Pancreas (tissue), 10 donors: ENCODE measurements at regions not wholly inside any gene's neighbourhood (a gene's known extent, or its start where the extent isn't known, plus 50 kb on each side); places are given as distances from the start of the nearest gene placed in this dataset.

Experiments
- ATAC-seq, 4 donors: fragments of 200-7000 bp; cut with Tn5 transposase; one replicate each; pipeline versions ENCODE4 v1.8.0 to v1.9.1; 2020; ENCODE audit warnings: mild to moderate bottlenecking in 4 of 4, moderate library complexity in 4 of 4
- DNase-seq, 6 donors: peaks; one replicate each; pipeline ENCODE4 v3.0.0-alpha.2; 2020
- FAIRE-seq: peaks from 2 replicates; lab custom pipeline; 2012; peaks lifted over from hg19 to GRCh38; lab: Jason Lieb, UNC
- H3K27ac ChIP-seq, 4 donors: fragments of 200-600 bp; sonication (generic); 1 replicate in 3 of 4; 2 replicates in 1 of 4; pipeline versions ENCODE4 v1.5.0 to v1.8.0; 2020
- H3K27me3 ChIP-seq, 4 donors: fragments of 200-600 bp; one replicate each; pipeline ENCODE4 v1.8.0; 2021
- H3K36me3 ChIP-seq, 3 donors: fragments of 200-600 bp; sonication (generic) in 1 of 3; one replicate each; pipeline versions ENCODE4 v1.5.0 to v1.8.0; 2020 to 2021
- H3K4me1 ChIP-seq, 3 donors: fragments of 200-600 bp; one replicate each; pipeline ENCODE4 v1.8.0; 2021
- H3K4me3 ChIP-seq, 4 donors: fragments of 200-600 bp; sonication (generic) in 2 of 4; one replicate each; pipeline versions ENCODE4 v1.5.0 to v1.8.0; 2020 to 2021
- H3K9me3 ChIP-seq, 4 donors: fragments of 200-600 bp; one replicate each; pipeline ENCODE4 v1.8.0; 2021
- WGBS, 2 donors: extraction: QIAGEN DNeasy Blood & Tissue Kit; methylation state at CpG; one replicate each; pipeline ENCODE4 v1.1.7; 2013; 5-methylcytosine and 5-hydroxymethylcytosine counted together
- intact Hi-C, 3 donors: fragments of 100-400 bp; cut with DNase I; formaldehyde crosslinking; loops; one replicate each; pipeline versions ENCODE4 v1.11.1 to v1.14.2; 2022
- TF ChIP-seq, protein P1 (sequence below), 4 donors: fragments of 200-600 bp; sonication (generic) in 3 of 4; IDR thresholded peaks; one replicate each; pipeline versions ENCODE4 v1.5.0 to v1.8.0; 2021; ENCODE audit warnings: antibody characterized with exemption in 4 of 4
- donor health status: healthy with polysubstance abuse.
- donor health status: DM: no; HTN: no; CAD: no; lungs with moderate emphysema.
- donor health status: DM: no; HTN: no; CAD: no.
- donor health status: control.
- donor health status: control.
- donor health status: Bipolar disorder and iron deficiency.
- donor health status: DM: yes; HTN: yes; CAD: no.
- donor health status: DM: no; HTN: no; CAD: no.
- donor health status: DM: no; HTN: no; CAD: no.
- donor health status: DM: yes; HTN: yes; CAD: no.

DNA sequence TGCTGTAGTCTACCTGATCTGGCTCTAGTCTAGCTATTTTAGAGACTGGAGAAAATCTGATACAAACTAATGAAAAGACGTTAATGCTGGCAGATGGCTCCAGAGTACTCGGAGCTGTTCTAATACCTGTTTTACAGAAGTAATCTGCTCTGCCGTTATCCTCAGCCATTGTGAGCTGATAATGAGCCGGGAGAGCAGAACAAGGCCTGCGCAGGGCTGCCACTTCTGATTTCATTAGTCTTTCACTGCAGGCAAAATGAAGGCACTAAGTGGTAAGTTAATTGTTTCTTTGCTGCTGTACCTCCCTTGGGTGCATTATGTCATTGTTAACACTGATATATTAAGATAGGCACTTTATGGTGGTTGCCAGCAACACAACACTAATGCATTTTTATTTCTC, 456.4 kb upstream of the PFKP start:
- Histone ChIP-seq H3K27ac (no peak overlapping the region), H3K27me3 (peaks cover 0 to 9% (median 0%) of the 10 kb centered on the region in 4 donors), H3K4me1 (no peaks in the 10 kb centered on the region), H3K4me3 (no peak overlapping the region), H3K36me3 (no peaks in the 10 kb centered on the region), H3K9me3 (no peaks in the 10 kb centered on the region)
- intact Hi-C loops = no loop called here
- WGBS, 2 donors = 37 to 40% methylated on average over 5 of the region's 5 CpGs
- ATAC-seq (no peak), DNase-seq (no peak), FAIRE-seq (no peak)
- TF ChIP-seq, protein P1, sequence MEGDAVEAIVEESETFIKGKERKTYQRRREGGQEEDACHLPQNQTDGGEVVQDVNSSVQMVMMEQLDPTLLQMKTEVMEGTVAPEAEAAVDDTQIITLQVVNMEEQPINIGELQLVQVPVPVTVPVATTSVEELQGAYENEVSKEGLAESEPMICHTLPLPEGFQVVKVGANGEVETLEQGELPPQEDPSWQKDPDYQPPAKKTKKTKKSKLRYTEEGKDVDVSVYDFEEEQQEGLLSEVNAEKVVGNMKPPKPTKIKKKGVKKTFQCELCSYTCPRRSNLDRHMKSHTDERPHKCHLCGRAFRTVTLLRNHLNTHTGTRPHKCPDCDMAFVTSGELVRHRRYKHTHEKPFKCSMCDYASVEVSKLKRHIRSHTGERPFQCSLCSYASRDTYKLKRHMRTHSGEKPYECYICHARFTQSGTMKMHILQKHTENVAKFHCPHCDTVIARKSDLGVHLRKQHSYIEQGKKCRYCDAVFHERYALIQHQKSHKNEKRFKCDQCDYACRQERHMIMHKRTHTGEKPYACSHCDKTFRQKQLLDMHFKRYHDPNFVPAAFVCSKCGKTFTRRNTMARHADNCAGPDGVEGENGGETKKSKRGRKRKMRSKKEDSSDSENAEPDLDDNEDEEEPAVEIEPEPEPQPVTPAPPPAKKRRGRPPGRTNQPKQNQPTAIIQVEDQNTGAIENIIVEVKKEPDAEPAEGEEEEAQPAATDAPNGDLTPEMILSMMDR (IDR thresholded peaks at IDR 0.05) = no peak

DNA sequence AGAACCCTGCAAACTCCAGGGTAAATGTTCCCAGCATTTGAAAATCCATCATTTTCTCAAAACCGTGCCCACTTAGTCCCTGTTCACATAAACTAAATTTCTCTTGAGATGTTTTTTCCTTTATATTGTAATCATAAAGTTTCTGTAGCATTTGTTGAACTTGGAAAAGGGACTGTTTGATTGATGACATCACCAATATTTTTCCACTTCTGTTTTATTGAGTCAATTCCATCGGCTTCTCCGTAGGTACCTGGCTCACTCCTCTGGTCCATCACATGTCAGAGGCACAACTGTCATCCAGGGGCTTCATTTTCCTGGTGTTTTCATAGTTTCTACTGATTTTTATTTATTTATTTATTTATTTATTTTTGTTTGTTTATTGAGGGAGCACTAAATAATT, 462.5 kb upstream of the PFKP start:
- TF ChIP-seq, protein P1 (IDR thresholded peaks at IDR 0.05) = no peak
- Histone ChIP-seq H3K4me3 (no peak overlapping the region), H3K9me3 (no peaks in the 10 kb centered on the region), H3K4me1 (no peaks in the 10 kb centered on the region), H3K27ac (no peak overlapping the region), H3K36me3 (no peaks in the 10 kb centered on the region), H3K27me3 (peaks cover 0 to 6% (median 0%) of the 10 kb centered on the region in 4 donors)
- no peak for ATAC-seq
- no peak for DNase-seq
- WGBS, 2 donors = 80 to 89% methylated on average over 3 of the region's 3 CpGs
- intact Hi-C loops = no loop called here
- FAIRE-seq = no peak

DNA sequence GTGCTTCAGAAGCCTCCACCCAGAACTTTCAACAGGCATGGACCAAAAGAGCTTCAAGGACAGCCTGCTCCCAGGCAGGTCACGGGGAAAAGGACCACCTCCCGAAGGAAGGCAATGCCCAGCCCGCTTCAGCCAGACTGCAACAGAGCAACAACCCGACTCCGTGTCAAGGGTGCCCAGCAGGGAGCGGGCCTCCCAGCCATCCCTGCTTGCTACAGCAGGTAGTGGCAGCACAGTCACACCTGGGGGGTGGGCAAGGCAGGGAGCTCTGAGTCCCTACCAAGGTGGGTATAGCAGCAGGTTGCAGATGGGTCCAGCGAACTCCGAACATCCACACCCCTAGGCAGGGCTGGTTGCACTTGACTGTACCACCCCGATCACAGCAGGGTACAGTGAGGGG, 467.8 kb upstream of the PFKP start:
- intact Hi-C loops = no loop called here
- ATAC-seq = no peak
- H3K4me1 ChIP-seq = no peaks in the 10 kb centered on the region
- no peaks in the 10 kb centered on the region for H3K36me3 ChIP-seq
- no peaks in the 10 kb centered on the region for H3K27me3 ChIP-seq
- H3K9me3 ChIP-seq = no peaks in the 10 kb centered on the region
- no peak overlapping the region for H3K4me3 ChIP-seq
- FAIRE-seq = no peak
- no peak overlapping the region for H3K27ac ChIP-seq
- TF ChIP-seq, protein P1 (IDR thresholded peaks at IDR 0.05) = no peak
- 69 to 83% methylated on average over 9 of the region's 9 CpGs for WGBS, 2 donors
- no peak for DNase-seq

DNA sequence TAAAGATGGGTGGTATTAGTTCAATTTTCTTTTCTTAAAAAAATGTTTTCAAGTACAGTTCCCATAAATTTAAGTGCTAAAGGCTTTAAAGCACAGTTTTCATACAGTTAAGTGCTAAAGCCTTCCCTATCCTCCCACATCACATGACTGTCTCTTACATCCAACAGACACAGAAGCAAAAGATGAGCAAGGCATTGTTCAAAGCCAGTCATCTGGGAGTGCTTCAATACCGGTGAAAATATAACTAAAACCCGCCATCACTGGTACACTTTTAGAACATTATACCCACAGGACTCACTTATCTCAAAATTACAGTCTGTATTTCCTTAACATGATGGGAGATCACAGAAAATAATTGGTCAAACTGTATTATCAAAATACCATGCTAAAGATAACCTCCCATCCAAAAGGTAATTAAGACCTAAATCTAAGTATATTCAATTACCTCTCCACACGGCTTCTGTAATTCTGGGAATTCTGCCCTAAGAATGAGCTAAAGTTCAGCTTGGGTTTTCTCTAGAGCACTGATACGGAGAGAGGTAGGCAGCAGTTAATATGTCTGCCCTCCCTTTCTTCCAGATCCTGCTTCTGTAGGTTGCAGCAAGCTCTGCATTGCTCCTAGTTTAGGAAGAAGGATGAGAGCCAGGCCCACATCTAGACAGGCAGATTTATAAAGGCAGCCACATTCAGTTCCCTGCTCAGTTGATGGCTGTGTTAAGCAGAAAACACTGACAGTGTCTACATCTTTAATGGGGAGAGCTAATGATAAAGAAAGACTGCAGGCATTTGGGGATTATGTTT, 474.8 kb upstream of the PFKP start:
- FAIRE-seq = no peak
- H3K4me3 ChIP-seq = no peak overlapping the region
- intact Hi-C loops = no loop called here
- 43 to 52% methylated on average over 4 of the region's 4 CpGs for WGBS, 2 donors
- H3K4me1 ChIP-seq = no peaks in the 10 kb centered on the region
- no peaks in the 10 kb centered on the region for H3K36me3 ChIP-seq
- H3K27me3 ChIP-seq = no peaks in the 10 kb centered on the region
- ATAC-seq = no peak
- H3K9me3 ChIP-seq = no peaks in the 10 kb centered on the region
- no peak for DNase-seq
- no peak overlapping the region for H3K27ac ChIP-seq
- TF ChIP-seq, protein P1 (IDR thresholded peaks at IDR 0.05) = no peak

DNA sequence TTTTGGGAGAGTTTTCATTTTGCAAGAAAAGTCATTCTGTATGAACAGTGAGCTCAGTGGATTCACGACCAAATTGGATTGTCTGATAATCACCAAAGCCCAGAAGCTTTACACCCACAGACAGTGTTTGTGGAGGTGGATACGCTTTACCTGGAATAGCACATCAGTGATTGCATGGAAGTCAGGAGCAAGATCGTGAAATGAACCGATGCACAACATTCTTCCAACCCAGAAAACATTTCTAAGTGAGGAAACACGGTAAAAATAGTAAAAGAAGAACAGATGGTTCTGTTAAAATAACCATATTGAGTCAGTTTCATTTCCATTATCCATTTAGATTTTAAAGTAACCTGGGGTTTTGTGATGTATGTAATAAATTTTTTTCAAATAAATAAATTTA, 478.2 kb upstream of the PFKP start:
- TF ChIP-seq, protein P1 (IDR thresholded peaks at IDR 0.05) = no peak
- Histone ChIP-seq H3K27ac (no peak overlapping the region), H3K9me3 (no peaks in the 10 kb centered on the region), H3K36me3 (no peaks in the 10 kb centered on the region), H3K4me3 (no peak overlapping the region), H3K4me1 (no peaks in the 10 kb centered on the region), H3K27me3 (no peaks in the 10 kb centered on the region)
- no peak for ATAC-seq
- no peak for DNase-seq
- 52 to 64% methylated on average over 5 of the region's 5 CpGs for WGBS, 2 donors
- intact Hi-C loops = no loop called here
- no peak for FAIRE-seq
